ENCODE measurements at regions not wholly inside any gene's neighbourhood (a gene's known extent, or its start where the extent isn't known, plus 50 kb on each side); places are given as distances from the start of the nearest gene placed in this dataset.

GRCh38 chr4:153151535-153152455 is 52.4 kb upstream of the TRIM2 start:
- peaks cover 0 to 50% of the 10 kb centered on the region in 2 donors for H3K27me3 ChIP-seq
- H3K36me3 ChIP-seq: no peaks in the 10 kb centered on the region
- H3K9me3 ChIP-seq: no peaks in the 10 kb centered on the region
- H3K4me1 ChIP-seq: peaks cover 12 to 33% of the 10 kb centered on the region in 2 donors
- H3K4me3 ChIP-seq: peak overlapping the region; percentile 51 to 52
- intact Hi-C loops (cut with DNase I): no loop called here
- peak; percentile 69 to 91 (median 87) for DNase-seq
- ATAC-seq: peak; percentile 74
- no peak overlapping the region for H3K27ac ChIP-seq
- TF ChIP-seq CTCF (IDR thresholded peaks at IDR 0.05): no peak

GRCh38 chr4:153152501-153153338 is 51.5 kb upstream of the TRIM2 start:
- Histone ChIP-seq H3K27ac (peak overlapping the region in 1 of 2 donors; percentile 60), H3K27me3 (peaks cover 0 to 50% of the 10 kb centered on the region in 2 donors), H3K4me3 (peak overlapping the region; percentile 51 to 52), H3K36me3 (no peaks in the 10 kb centered on the region), H3K4me1 (peaks cover 12 to 33% of the 10 kb centered on the region in 2 donors), H3K9me3 (no peaks in the 10 kb centered on the region)
- ATAC-seq (peak; percentile 56), DNase-seq (peak; percentile 40 to 83 (median 60))
- TF ChIP-seq CTCF (IDR thresholded peaks at IDR 0.05): no peak
- intact Hi-C loops (cut with DNase I): no loop called here

- ATAC-seq: peak; percentile 91
- TF ChIP-seq CTCF (IDR thresholded peaks at IDR 0.05): no peak
- peaks cover 0 to 50% of the 10 kb centered on the region in 2 donors for H3K27me3 ChIP-seq
- intact Hi-C loops (cut with DNase I): no loop called here
- peak overlapping the region; percentile 31 to 60 for H3K27ac ChIP-seq
- peak; percentile 53 to 87 (median 66) for DNase-seq
- no peaks in the 10 kb centered on the region for H3K9me3 ChIP-seq
- no peaks in the 10 kb centered on the region for H3K36me3 ChIP-seq
- peaks cover 12 to 33% of the 10 kb centered on the region in 2 donors for H3K4me1 ChIP-seq
- H3K4me3 ChIP-seq: peak overlapping the region; percentile 51 to 52
Observed at GRCh38 chr4:153153339-153153871, 50.8 kb upstream of the TRIM2 start.

- no peaks in the 10 kb centered on the region for H3K9me3 ChIP-seq
- ATAC-seq (peak; percentile 50), DNase-seq (peak in 2 of 4 donors; percentile 50 to 80)
- no peaks in the 10 kb centered on the region for H3K36me3 ChIP-seq
- peaks cover 0 to 50% of the 10 kb centered on the region in 2 donors for H3K27me3 ChIP-seq
- intact Hi-C loops (cut with DNase I): no loop called here
- H3K4me1 ChIP-seq: peaks cover 12 to 33% of the 10 kb centered on the region in 2 donors
- no peak for TF ChIP-seq CTCF (IDR thresholded peaks at IDR 0.05)
- peak overlapping the region; percentile 51 to 52 for H3K4me3 ChIP-seq
- H3K27ac ChIP-seq: peak overlapping the region; percentile 31 to 43
Observed at GRCh38 chr4:153154007-153154975, 50.0 kb upstream of the TRIM2 start.

Data from left lung (tissue), 4 donors.